Coronary artery (tissue), 2 donors: ENCODE measurements at regions not wholly inside any gene's neighbourhood (a gene's known extent, or its start where the extent isn't known, plus 50 kb on each side); places are given as distances from the start of the nearest gene placed in this dataset.

Experiments used
- DNase-seq: peaks from one replicate; pipeline ENCODE4 v3.0.0-alpha.2; 2017; ENCODE audit warnings: low spot score
- H3K27ac ChIP-seq, 2 donors: fragments of 200-600 bp; sonication (generic); one replicate each; pipeline ENCODE4 v1.5.1; 2016 to 2019
- H3K4me3 ChIP-seq: fragments of 200-600 bp; sonication (generic); 2 replicates; pipeline ENCODE4 v1.5.1; 2016; ENCODE audit warnings: mild to moderate bottlenecking, moderate library complexity
- CTCF ChIP-seq: fragments of 200-600 bp; sonication (generic); IDR thresholded peaks from one replicate; pipeline ENCODE4 v1.5.1; 2019; ENCODE audit warnings: antibody characterized with exemption

DNA sequence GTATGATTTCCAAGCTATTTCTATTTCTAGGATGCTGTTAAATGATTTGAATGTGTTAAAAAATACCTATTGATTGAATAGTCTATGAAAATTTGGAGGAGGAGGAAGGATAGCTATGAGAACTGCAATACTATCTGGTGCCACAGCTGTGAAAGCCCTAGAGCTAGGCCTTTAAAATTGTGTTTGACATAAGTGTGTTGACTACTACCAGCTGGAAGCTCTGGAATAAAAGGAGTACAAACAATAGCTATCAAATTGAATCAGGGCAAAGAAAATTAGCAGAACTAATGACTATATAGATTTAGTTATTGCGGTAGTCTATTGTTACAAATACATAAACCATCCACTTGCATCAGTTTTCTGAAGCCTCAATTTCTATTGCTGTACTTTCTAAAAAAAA, 124.8 kb upstream of the CNTN5 start:
- no peak for TF ChIP-seq CTCF
- Histone ChIP-seq H3K4me3 (no peak overlapping the region), H3K27ac (no peak overlapping the region)
- no peak for DNase-seq

DNA sequence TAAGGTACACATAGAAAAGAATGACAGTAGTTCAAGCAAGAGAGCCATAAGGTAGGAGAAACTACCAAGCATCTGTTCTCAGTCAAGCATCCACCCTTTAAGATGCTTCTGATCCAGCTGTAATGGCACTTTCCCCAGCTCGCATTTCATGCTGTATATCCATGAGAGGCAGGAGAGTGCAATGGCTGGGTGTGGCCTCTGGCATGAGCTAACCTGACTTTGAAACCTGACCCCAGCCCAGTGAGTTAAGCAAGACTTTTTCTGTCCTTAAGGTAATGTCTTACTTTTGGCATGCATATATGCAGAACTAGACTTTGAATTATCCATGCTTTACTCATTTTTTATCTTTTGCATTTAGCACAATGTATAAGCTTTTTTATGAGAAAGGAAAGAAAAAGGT, 79.8 kb upstream of the CNTN5 start:
- TF ChIP-seq CTCF: no peak
- no peak for DNase-seq
- Histone ChIP-seq H3K27ac (no peak overlapping the region), H3K4me3 (no peak overlapping the region)

DNA sequence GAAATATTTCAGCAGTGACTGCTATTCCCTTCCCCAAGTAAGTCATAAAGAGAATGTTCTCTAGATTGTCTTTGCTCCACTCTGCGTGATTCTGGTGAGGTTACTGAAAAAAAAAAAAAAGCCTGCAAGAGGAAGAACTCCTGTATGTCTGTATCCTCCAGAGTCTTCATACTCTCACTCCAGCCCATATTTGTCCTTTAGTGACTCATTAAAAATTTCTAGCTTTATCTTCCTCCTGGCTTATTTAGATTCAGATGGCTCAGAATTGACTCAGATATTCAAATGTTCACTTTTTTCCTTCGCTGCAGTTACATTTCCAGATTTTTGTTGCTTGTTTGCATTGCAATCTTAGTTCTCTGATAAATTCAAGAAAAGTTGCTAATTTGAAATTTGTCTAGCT, 76.3 kb upstream of the CNTN5 start:
- H3K4me3 ChIP-seq: no peak overlapping the region
- H3K27ac ChIP-seq: no peak overlapping the region
- no peak for DNase-seq
- no peak for TF ChIP-seq CTCF

- Histone ChIP-seq H3K4me3 (no peak overlapping the region), H3K27ac (no peak overlapping the region)
- TF ChIP-seq CTCF: no peak
- no peak for DNase-seq
Observed at GRCh38 chr11:98952107-98952506, 68.6 kb upstream of the CNTN5 start.

DNA sequence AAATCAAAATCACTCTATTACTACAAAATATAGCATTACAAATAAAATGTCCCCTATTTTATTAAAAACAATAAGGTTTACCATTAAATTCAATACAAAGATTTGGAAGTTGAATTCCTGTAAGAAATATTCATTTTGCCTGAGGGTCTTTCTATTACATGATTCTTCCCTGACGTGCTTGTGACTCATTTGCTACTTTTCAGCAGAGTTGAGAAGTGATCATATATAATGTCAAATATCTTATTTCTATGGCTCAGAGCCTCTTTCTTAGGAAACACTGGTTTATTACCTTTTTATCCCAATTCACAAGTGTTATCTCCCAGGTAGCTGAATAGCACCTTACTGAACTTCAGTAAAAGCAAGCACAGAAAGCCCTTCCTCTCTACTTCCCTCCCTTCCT, 65.2 kb upstream of the CNTN5 start:
- DNase-seq: no peak
- no peak for TF ChIP-seq CTCF
- Histone ChIP-seq H3K27ac (no peak overlapping the region), H3K4me3 (no peak overlapping the region)

DNA sequence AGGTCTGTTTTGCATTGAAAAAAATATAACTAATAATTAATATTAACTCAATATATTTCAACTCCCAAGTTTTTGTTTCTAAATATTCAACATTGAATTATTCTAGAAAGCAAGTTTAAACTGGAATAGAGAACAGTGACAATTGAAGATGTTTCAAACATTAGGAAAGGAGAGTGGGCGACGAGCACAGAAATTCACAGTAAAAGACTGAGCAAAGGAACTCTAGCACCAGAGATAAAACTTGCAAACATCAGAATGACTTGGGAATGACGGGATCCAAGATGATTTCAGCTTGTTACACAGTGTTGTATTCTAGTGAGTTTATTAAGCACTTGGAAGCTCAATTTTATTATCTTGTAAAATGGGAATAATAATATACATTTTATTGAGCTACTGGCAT, 56.6 kb upstream of the CNTN5 start:
- H3K4me3 ChIP-seq: no peak overlapping the region
- no peak for DNase-seq

DNA sequence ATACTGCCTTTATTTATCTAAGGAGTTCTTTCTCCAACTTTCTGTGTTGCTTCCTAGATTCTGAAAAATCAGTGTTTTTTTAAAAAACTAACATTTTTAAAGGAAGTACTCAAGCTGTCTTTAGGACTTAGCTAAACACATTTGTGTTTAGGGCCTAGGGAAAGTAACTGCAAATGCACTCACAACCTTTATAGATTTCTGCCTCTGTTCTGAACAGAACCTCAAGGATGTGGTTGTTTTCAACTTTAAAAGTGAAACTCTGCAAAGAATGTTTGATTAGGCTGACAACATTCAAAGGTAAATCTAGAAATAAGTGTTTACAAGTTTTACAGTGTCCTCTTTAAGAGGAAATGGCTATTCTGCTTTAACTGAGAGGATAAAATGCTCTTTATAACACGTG, 55.4 kb upstream of the CNTN5 start:
- TF ChIP-seq CTCF: no peak
- no peak overlapping the region for H3K4me3 ChIP-seq
- DNase-seq: no peak
- no peak overlapping the region for H3K27ac ChIP-seq

More for the DNA sequence above, 56.6 kb upstream of the CNTN5 start:
- no peak overlapping the region for H3K27ac ChIP-seq
- TF ChIP-seq CTCF: no peak
